Breast epithelium (tissue), 4 donors: ENCODE measurements at regions not wholly inside any gene's neighbourhood (a gene's known extent, or its start where the extent isn't known, plus 50 kb on each side); places are given as distances from the start of the nearest gene placed in this dataset.
"Not testable (repeated sequence)": the region's sequence is repeated elsewhere in the genome, so short reads cannot be mapped to it uniquely, and the experiment has no call there.

ENCODE experiments used
- DNase-seq, 2 donors: peaks; one replicate each; pipeline ENCODE4 v3.0.0-alpha.2; 2019; ENCODE audit warnings: low spot score in 2 of 2
- H3K27ac ChIP-seq, 2 donors: fragments of 200-600 bp; sonication (generic) in 1 of 2; one replicate each; pipeline ENCODE4 v1.5.1; 2016 to 2019; ENCODE audit warnings: mild to moderate bottlenecking in 1 of 2
- H3K27me3 ChIP-seq, 2 donors: fragments of 200-600 bp; sonication (generic) in 1 of 2; one replicate each; pipeline versions ENCODE4 v1.5.1 to v1.6.0; 2017 to 2019; ENCODE audit warnings: control low read depth in 1 of 2, mild to moderate bottlenecking in 1 of 2
- H3K36me3 ChIP-seq: fragments of 200-600 bp; one replicate; pipeline ENCODE4 v1.5.1; 2019
- H3K4me1 ChIP-seq, 2 donors: fragments of 200-600 bp; sonication (generic); one replicate each; pipeline ENCODE4 v1.5.1; 2016 to 2019; ENCODE audit warnings: control low read depth in 1 of 2
- H3K4me3 ChIP-seq, 3 donors: fragments of 200-600 bp; sonication (generic); 1 replicate in 2 of 3; 2 replicates in 1 of 3; pipeline ENCODE4 v1.5.1; 2016 to 2019; ENCODE audit warnings: mild to moderate bottlenecking in 3 of 3, moderate library complexity in 2 of 3
- H3K9me3 ChIP-seq, 2 donors: fragments of 200-600 bp; sonication (generic) in 1 of 2; one replicate each; pipeline ENCODE4 v1.5.1; 2016 to 2019; ENCODE audit warnings: control low read depth in 1 of 2
- intact Hi-C: fragments of 100-400 bp; cut with DNase I; formaldehyde crosslinking; loops from one replicate; pipeline ENCODE4 v1.15.1; 2023; ENCODE audit warnings: low total_unique reads

DNA sequence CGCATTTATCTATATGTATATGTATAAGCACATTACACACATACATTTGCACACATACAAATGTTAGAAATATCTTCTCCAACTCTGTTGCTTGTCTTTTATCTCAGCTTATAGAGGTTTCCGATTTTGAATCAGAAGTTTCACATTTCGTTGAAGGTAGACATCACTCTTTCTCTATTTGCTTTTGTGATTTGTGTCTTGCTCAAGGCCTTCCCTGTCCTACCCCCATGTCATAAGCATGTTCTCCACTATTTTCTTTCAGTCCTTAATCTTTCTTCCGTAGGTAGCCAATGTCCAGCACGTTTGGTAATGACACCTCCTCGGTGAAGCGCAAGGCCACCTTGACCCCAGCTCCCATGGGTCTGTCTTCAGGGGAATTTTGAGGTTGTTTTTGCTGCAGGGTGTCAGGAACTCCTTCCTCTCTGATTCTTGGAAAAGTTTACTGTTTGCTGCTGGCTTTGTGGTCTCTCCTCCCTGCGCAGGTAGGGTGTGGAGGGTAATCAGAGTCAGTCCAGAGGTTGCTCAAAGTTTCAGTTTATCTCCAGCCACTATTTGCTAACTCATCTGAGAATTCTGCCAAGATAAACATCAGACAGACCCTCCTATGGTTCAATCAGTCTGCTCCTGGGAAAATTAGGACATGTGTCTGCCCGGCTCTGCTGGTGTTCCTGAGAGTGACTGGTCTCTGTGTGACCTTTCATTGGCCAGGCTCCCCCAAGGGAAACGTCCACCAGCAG, 171.7 kb downstream of the BCL2L11 start:
- H3K9me3 ChIP-seq, H3K4me3 ChIP-seq, H3K36me3 ChIP-seq, H3K4me1 ChIP-seq, intact Hi-C loops, H3K27me3 ChIP-seq, H3K27ac ChIP-seq, DNase-seq: not testable (repeated sequence)

- intact Hi-C loops, H3K36me3 ChIP-seq: not testable (repeated sequence)
These were observed 174.0 kb downstream of the BCL2L11 start for GRCh38 chr2:111294699-111295098.

DNA sequence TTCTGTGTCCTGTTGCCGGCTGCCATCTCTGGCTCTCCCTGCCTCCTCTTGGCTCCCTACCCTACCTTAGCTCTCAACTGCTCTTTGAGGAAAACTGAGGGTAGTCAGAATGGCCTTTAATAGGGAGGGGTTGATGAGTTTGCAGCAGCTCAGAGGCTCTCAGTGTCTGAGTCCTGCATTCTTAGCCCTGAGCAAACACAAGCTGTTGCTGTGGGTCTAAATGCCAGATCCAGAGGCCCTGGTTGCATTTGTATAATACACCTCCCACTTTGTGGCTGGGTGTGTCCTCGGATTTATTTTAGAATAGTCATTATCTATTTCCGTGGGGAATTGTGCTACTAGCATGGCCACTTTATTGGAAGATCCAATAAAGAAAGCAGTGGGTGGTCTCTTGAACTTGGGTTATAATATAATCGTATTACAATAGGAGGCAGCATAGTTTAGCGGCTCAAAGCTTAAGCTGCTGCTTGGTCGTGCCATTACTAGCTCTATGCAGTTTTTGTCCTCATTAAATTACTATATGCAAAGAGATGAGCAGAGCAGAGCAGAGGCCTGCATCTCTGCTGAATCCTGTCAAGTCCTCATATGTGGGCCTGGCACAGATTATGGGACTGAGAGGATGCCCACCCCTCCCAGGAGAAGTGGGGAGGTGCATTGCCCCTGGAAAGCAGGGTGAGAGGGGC, 175.5 kb downstream of the BCL2L11 start:
- H3K36me3 ChIP-seq, intact Hi-C loops, H3K27ac ChIP-seq, H3K4me1 ChIP-seq, H3K27me3 ChIP-seq, H3K9me3 ChIP-seq, H3K4me3 ChIP-seq, DNase-seq: not testable (repeated sequence)

More at GRCh38 chr2:111294699-111295098, 174.0 kb downstream of the BCL2L11 start:
- H3K27me3 ChIP-seq, DNase-seq, H3K4me1 ChIP-seq, H3K27ac ChIP-seq, H3K9me3 ChIP-seq, H3K4me3 ChIP-seq: not testable (repeated sequence)

DNA sequence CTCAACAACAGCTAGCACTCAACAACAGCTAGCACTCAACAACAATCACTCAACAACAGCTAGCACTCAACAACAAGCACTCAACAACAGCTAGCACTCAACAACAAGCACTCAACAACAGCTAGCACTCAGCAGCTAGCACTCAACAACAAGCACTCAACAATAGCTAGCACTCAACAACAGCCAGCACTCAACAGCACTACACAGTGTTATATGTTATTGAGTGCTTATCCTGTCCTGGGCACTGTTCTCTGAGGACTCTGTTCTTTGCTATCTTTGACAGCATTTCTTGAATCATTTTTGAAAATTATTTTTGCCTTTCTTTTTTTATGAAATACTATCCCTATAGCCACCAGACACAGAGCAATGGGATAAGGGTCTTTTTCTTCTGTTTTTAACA, 176.4 kb downstream of the BCL2L11 start:
- DNase-seq, H3K4me1 ChIP-seq, intact Hi-C loops, H3K36me3 ChIP-seq, H3K4me3 ChIP-seq, H3K9me3 ChIP-seq, H3K27ac ChIP-seq, H3K27me3 ChIP-seq: not testable (repeated sequence)

- intact Hi-C loops: not testable (repeated sequence)
These were observed 178.2 kb downstream of the BCL2L11 start for GRCh38 chr2:111298927-111299326.

GRCh38 chr2:111299635-111300034, 178.9 kb downstream of the BCL2L11 start:
- H3K27me3 ChIP-seq, H3K4me1 ChIP-seq, intact Hi-C loops, H3K36me3 ChIP-seq, H3K4me3 ChIP-seq, H3K9me3 ChIP-seq, H3K27ac ChIP-seq, DNase-seq: not testable (repeated sequence)

More at GRCh38 chr2:111298927-111299326, 178.2 kb downstream of the BCL2L11 start:
- H3K4me3 ChIP-seq, H3K36me3 ChIP-seq, DNase-seq, H3K27ac ChIP-seq, H3K4me1 ChIP-seq, H3K9me3 ChIP-seq, H3K27me3 ChIP-seq: not testable (repeated sequence)

DNA sequence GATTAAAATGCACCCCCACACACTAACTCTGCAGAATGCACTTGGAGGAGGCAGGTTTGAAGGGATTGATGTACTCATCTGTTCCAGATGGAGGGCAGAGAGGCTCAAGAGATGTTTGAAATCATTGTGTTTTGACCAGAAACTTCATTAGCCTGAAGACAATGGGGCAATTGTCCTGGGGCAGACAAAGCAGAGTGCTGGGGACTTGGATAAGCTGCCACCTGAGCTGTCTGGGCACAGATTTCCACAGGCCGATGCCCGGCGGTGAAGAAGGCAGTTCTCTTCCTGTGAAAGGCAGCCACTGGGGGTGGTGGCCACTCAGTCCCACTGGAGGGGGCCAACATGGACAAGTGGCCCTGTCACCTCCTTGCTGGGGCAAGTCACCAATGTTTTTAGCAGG, 181.0 kb downstream of the BCL2L11 start:
- intact Hi-C loops, H3K27ac ChIP-seq, H3K36me3 ChIP-seq, H3K4me1 ChIP-seq, DNase-seq, H3K4me3 ChIP-seq, H3K27me3 ChIP-seq, H3K9me3 ChIP-seq: not testable (repeated sequence)

- H3K36me3 ChIP-seq, H3K9me3 ChIP-seq, H3K4me3 ChIP-seq, DNase-seq, H3K27ac ChIP-seq, intact Hi-C loops, H3K4me1 ChIP-seq, H3K27me3 ChIP-seq: not testable (repeated sequence)
These were observed 181.9 kb downstream of the BCL2L11 start for GRCh38 chr2:111302397-111303218.

- H3K27me3 ChIP-seq, H3K4me1 ChIP-seq, DNase-seq, intact Hi-C loops, H3K9me3 ChIP-seq, H3K36me3 ChIP-seq, H3K4me3 ChIP-seq, H3K27ac ChIP-seq: not testable (repeated sequence)
These were observed 186.6 kb downstream of the BCL2L11 start for GRCh38 chr2:111307302-111307701.

DNA sequence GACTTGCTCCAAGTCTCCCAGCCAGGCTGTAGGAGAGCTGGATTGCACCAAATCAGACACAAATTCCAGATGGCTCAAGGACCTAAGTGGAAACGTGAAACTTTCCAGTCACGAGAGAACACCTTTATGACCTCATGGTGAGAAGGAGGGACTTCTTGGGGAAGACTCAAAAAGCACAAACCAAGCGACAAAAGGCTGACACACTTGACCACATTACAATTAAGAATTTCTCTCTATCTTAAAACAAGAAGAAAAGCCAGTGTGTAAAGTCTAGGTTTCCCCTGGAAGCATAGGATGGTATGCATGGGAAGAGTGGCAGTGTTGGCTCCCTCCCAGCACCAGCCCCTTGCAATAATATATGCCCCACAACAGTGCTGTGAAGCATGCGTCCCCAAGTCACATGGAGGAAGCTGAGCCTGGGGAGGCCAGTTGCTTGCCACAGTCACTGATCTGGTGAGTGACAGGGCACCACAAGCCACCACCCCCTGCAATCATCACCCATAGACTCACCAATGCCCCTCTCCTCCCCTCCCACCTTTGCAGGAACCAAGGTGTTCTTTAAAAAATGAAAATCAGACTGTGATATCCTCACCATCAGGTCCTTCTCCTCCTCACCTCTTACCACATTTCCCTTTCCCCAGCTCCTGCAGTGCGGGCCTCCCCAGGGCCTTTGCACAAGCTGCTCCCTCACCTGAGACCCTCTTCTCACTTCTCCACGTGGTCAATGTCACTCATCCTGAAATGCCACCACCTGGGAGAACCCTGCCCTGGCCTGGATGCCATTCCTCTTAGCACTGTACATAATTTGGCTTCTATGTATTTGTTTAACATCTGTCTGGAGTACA, 188.7 kb downstream of the BCL2L11 start:
- H3K4me1 ChIP-seq, intact Hi-C loops, DNase-seq, H3K36me3 ChIP-seq, H3K27ac ChIP-seq, H3K27me3 ChIP-seq, H3K4me3 ChIP-seq, H3K9me3 ChIP-seq: not testable (repeated sequence)

DNA sequence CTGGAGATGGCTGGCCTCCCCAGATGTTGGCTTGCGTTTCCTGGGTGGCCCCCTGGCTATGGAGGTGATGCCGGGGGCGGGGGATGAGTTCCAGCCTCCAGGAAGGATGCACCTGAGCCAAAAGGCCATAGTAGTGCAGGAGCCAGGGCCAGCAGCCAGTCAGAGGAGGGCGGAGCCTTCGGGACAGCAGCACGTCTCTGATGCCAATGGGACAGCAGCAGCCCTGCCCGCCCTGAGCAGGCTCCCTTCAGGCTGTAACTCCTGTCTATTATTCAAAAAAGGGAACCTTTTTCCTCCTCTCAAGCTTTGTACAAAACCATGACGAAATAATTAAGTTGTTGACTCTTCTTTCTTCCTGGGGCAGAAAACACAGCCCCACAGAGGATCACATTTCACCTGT, 189.7 kb downstream of the BCL2L11 start:
- H3K27me3 ChIP-seq, H3K36me3 ChIP-seq, intact Hi-C loops, H3K9me3 ChIP-seq, H3K4me3 ChIP-seq, H3K4me1 ChIP-seq: not testable (repeated sequence)
- DNase-seq: peak in 1 of 2 donors; percentile 57
- peak overlapping the region in 1 of 2 donors; percentile 52 for H3K27ac ChIP-seq

GRCh38 chr2:111311568-111311967, 190.9 kb downstream of the BCL2L11 start:
- H3K4me3 ChIP-seq, H3K27me3 ChIP-seq, H3K4me1 ChIP-seq, H3K36me3 ChIP-seq, DNase-seq, intact Hi-C loops, H3K9me3 ChIP-seq, H3K27ac ChIP-seq: not testable (repeated sequence)
